Stomach smooth muscle (tissue), 2 donors: ENCODE measurements at regions not wholly inside any gene's neighbourhood (a gene's known extent, or its start where the extent isn't known, plus 50 kb on each side); places are given as distances from the start of the nearest gene placed in this dataset.

Source experiments
- H3K27ac ChIP-seq: one replicate; pipeline ENCODE4 v1.7.0; 2013; ENCODE audit warnings: mild to moderate bottlenecking, low read length, inconsistent platforms
- H3K27me3 ChIP-seq, 2 donors: one replicate each; pipeline ENCODE4 v1.7.0; 2013; ENCODE audit warnings: low read length in 2 of 2; ENCODE audit not compliant: insufficient read depth in 2 of 2, control insufficient read depth in 1 of 2
- H3K36me3 ChIP-seq, 2 donors: one replicate each; pipeline ENCODE4 v1.7.0; 2013; ENCODE audit warnings: low read length in 2 of 2; ENCODE audit not compliant: control insufficient read depth in 2 of 2, insufficient read depth in 2 of 2
- H3K4me1 ChIP-seq: one replicate; pipeline ENCODE4 v1.7.0; 2013; ENCODE audit warnings: low read length; ENCODE audit not compliant: control insufficient read depth, insufficient read depth
- H3K4me3 ChIP-seq, 2 donors: one replicate each; pipeline ENCODE4 v1.7.0; 2013; ENCODE audit warnings: low read length in 2 of 2
- H3K9ac ChIP-seq, 2 donors: one replicate each; pipeline ENCODE4 v1.7.0; 2013; ENCODE audit warnings: low read length in 2 of 2, mild to moderate bottlenecking in 1 of 2
- H3K9me3 ChIP-seq, 2 donors: one replicate each; pipeline ENCODE4 v1.7.0; 2013; ENCODE audit warnings: low read length in 2 of 2; ENCODE audit not compliant: control insufficient read depth in 2 of 2
- donor health status: healthy.
- donor health status: Pancreatic carcinoma.

- Histone ChIP-seq H3K4me1 (no peaks in the 10 kb centered on the region), H3K27me3 (no peaks in the 10 kb centered on the region), H3K36me3 (no peaks in the 10 kb centered on the region), H3K4me3 (no peak overlapping the region), H3K9ac (no peak overlapping the region), H3K27ac (no peak overlapping the region), H3K9me3 (no peaks in the 10 kb centered on the region)
Measured at GRCh38 chr21:38718481-38718880, 87.2 kb upstream of the ETS2 start.

- H3K9me3 ChIP-seq = peaks cover 0 to 2% of the 10 kb centered on the region in 2 donors
- H3K9ac ChIP-seq = no peak overlapping the region
- no peaks in the 10 kb centered on the region for H3K36me3 ChIP-seq
- no peaks in the 10 kb centered on the region for H3K4me1 ChIP-seq
- H3K4me3 ChIP-seq = no peak overlapping the region
- no peaks in the 10 kb centered on the region for H3K27me3 ChIP-seq
- no peak overlapping the region for H3K27ac ChIP-seq
Measured at GRCh38 chr21:38720074-38720473, 85.7 kb upstream of the ETS2 start.

GRCh38 chr21:38721055-38721454 is 84.7 kb upstream of the ETS2 start:
- H3K27ac ChIP-seq = no peak overlapping the region
- H3K9ac ChIP-seq = no peak overlapping the region
- no peaks in the 10 kb centered on the region for H3K27me3 ChIP-seq
- peaks cover 5 to 7% of the 10 kb centered on the region in 2 donors for H3K9me3 ChIP-seq
- H3K36me3 ChIP-seq = no peaks in the 10 kb centered on the region
- H3K4me3 ChIP-seq = no peak overlapping the region
- no peaks in the 10 kb centered on the region for H3K4me1 ChIP-seq

GRCh38 chr21:38721958-38722357 is 83.8 kb upstream of the ETS2 start:
- Histone ChIP-seq H3K4me3 (no peak overlapping the region), H3K27me3 (no peaks in the 10 kb centered on the region), H3K36me3 (no peaks in the 10 kb centered on the region), H3K9me3 (peaks cover 5 to 10% of the 10 kb centered on the region in 2 donors), H3K9ac (no peak overlapping the region), H3K4me1 (no peaks in the 10 kb centered on the region), H3K27ac (no peak overlapping the region)

GRCh38 chr21:38725196-38726157 is 80.3 kb upstream of the ETS2 start:
- Histone ChIP-seq H3K27me3 (no peaks in the 10 kb centered on the region), H3K9me3 (peaks cover 5 to 10% of the 10 kb centered on the region in 2 donors), H3K27ac (no peak overlapping the region), H3K4me1 (no peaks in the 10 kb centered on the region), H3K36me3 (no peaks in the 10 kb centered on the region), H3K9ac (no peak overlapping the region), H3K4me3 (no peak overlapping the region)

GRCh38 chr21:38726482-38726881 is 79.2 kb upstream of the ETS2 start:
- peaks cover 5 to 10% of the 10 kb centered on the region in 2 donors for H3K9me3 ChIP-seq
- no peaks in the 10 kb centered on the region for H3K4me1 ChIP-seq
- no peaks in the 10 kb centered on the region for H3K36me3 ChIP-seq
- no peak overlapping the region for H3K4me3 ChIP-seq
- no peaks in the 10 kb centered on the region for H3K27me3 ChIP-seq
- H3K27ac ChIP-seq = no peak overlapping the region
- H3K9ac ChIP-seq = no peak overlapping the region

- Histone ChIP-seq H3K4me1 (peaks cover 4% of the 10 kb centered on the region), H3K9me3 (peaks cover 5 to 10% of the 10 kb centered on the region in 2 donors), H3K36me3 (no peaks in the 10 kb centered on the region), H3K4me3 (no peak overlapping the region), H3K27ac (no peak overlapping the region), H3K27me3 (no peaks in the 10 kb centered on the region), H3K9ac (no peak overlapping the region)
Measured at GRCh38 chr21:38729291-38729690, 76.4 kb upstream of the ETS2 start.

GRCh38 chr21:38729754-38730379 is 75.9 kb upstream of the ETS2 start:
- Histone ChIP-seq H3K27me3 (no peaks in the 10 kb centered on the region), H3K4me1 (peaks cover 6% of the 10 kb centered on the region), H3K36me3 (no peaks in the 10 kb centered on the region), H3K9ac (no peak overlapping the region), H3K4me3 (no peak overlapping the region), H3K27ac (no peak overlapping the region), H3K9me3 (peaks cover 5 to 10% of the 10 kb centered on the region in 2 donors)

GRCh38 chr21:38733972-38734546 is 71.7 kb upstream of the ETS2 start:
- Histone ChIP-seq H3K27ac (peak overlapping the region; percentile 42), H3K27me3 (no peaks in the 10 kb centered on the region), H3K9ac (peak overlapping the region in 1 of 2 donors; percentile 47), H3K9me3 (no peaks in the 10 kb centered on the region), H3K4me1 (peaks cover 6% of the 10 kb centered on the region), H3K4me3 (peak overlapping the region; percentile 73 to 75), H3K36me3 (no peaks in the 10 kb centered on the region)

- Histone ChIP-seq H3K27me3 (no peaks in the 10 kb centered on the region), H3K9ac (peak overlapping the region in 1 of 2 donors; percentile 47), H3K4me1 (peaks cover 6% of the 10 kb centered on the region), H3K4me3 (peak overlapping the region in 1 of 2 donors; percentile 73), H3K27ac (peak overlapping the region; percentile 42), H3K9me3 (no peaks in the 10 kb centered on the region), H3K36me3 (no peaks in the 10 kb centered on the region)
Measured at GRCh38 chr21:38734646-38735365, 70.9 kb upstream of the ETS2 start.
